GM19351 (cell line): ENCODE measurements at regions not wholly inside any gene's neighbourhood (a gene's known extent, or its start where the extent isn't known, plus 50 kb on each side); places are given as distances from the start of the nearest gene placed in this dataset.

Source experiments
- ATAC-seq: cut with Tn5 transposase; IDR thresholded peaks from one replicate; pipeline ENCODE4 v1.9.1; 2021; ENCODE audit warnings: mild to moderate bottlenecking, moderate library complexity; ENCODE audit not compliant: unreplicated experiment

DNA sequence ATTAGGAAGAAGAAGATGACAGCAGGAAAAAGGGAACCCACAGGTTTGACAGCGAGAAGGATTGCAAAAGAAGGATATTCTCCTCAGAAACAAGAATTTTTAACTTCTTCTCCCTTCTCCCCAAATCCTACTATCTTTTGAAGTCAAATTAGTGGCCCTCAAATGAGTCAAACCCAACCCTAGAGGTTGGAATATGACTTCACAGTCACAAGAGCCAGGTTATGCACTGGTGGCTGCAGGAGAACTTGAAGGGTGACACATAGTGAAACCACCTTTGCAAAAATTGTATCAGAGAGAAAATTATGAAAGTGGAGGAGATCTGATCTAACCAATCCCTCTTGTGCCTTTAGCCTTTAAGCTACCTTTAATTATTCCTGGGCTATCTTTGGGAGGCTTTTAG is 386.2 kb upstream of the CCDC196 start:
- ATAC-seq: peak; percentile 88

DNA sequence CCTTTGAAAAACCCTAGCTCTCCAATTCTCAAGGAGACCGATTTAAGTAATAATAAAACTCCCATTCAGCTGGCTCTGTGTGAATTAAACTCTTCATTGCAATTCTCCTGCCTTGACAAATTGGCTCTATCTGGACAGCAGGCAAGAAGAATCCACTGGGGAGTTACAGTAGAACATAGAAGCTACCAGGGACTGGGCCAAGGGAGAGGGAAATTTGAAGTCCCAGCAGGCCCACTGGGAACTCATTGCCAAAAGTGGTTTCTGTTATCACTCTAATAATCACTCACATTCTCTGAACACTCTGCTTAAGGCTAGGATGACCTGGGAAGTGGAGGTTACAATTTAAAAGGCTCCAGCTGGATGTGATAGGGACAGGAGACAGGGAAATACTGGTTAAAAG is 384.5 kb upstream of the CCDC196 start:
- ATAC-seq: no peak

DNA sequence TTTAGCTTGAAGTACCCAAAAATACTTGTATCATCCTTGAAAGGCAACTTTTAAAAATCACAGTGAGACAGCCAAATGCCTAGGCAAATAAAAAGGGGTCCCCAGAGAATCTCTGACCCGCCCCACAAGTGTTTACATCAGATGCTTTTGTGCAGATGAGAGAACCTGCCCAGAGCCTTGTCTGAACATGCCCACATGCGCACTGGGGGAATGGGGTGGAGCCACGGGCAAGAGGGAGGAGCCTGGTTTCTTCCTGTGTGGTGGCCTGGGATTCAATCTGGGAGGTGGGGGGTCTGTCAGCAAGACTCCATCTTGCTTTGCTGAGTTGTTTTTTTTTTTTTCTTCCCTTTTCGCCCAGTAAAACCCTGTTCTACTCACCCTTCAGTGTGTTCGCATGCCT is 381.7 kb upstream of the CCDC196 start:
- no peak for ATAC-seq

DNA sequence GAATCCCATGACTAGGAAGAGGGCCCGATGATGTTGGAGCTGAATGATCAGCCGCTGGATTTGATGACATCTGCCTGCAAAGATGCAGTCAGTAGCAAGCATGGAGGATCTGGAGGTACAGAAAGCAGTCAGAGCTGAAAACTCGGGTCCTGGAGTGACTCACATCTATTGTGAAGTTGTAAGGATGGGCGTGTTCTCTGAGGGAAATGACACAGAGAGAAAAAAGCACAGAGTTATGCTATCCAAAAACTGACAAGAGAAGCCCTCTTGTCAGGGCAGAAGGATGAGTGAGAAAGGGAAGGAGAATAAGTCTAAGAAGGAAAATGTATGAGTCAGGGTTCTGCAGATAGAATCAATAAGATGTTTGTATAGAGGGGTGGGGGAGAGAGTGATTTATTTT is 380.4 kb upstream of the CCDC196 start:
- no peak for ATAC-seq

DNA sequence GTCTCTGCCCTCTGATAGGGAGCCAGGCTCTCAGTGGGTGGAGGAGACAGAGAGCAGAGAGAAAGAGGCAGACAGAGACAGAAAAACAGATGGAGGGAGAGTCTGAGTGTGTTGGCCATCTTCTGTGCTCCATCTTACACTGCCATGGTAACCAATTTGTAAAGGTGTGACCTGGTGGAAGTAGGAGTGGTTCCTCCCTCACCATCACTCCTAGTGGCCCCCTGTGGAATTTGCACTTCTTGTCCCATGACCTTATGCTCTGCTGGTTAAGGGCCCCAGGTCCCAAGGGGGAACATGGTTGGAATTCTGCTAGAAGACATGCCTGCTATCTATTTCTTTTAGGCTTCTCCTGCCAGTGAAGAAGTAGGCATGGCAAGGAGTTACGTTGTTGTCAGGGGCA is 376.7 kb upstream of the CCDC196 start:
- ATAC-seq: no peak

DNA sequence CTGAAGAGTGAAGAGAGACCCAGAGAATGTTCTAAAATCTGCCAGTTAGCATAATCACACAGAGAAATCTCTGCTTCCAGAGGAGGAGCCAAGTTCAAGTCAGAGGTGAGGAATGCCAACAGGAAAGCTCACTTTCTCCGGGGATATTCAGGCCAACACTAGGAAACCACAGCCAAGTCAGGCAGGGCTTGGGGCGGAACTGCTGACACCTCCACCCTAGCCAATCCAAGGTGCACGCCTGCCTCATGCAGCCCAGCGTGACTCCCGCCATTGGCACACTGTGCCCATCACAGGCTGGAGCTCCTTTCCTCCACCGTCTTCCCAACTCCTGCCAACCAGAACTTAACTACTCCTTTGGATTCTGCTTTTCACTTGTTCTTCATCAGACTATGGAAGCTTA is 374.3 kb upstream of the CCDC196 start:
- no peak for ATAC-seq

DNA sequence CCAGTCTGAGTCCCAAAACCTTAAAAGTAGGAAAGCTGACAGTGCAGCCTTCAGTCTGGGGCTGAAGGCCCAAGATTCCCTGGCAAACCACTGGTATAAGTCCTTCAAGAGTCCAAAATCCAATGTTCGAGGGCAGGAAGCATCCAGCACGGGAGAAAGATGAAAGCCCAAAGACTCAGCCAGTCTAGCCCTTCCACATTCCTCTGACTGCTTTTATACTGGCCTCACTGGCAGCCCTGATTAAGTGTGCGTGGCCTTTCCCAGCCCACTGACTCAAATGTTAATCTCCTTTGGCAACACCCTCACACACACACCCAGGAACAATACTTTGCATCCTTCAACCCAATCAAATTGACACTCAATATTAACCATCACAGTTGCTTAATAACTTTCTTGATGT is 372.1 kb upstream of the CCDC196 start:
- no peak for ATAC-seq

DNA sequence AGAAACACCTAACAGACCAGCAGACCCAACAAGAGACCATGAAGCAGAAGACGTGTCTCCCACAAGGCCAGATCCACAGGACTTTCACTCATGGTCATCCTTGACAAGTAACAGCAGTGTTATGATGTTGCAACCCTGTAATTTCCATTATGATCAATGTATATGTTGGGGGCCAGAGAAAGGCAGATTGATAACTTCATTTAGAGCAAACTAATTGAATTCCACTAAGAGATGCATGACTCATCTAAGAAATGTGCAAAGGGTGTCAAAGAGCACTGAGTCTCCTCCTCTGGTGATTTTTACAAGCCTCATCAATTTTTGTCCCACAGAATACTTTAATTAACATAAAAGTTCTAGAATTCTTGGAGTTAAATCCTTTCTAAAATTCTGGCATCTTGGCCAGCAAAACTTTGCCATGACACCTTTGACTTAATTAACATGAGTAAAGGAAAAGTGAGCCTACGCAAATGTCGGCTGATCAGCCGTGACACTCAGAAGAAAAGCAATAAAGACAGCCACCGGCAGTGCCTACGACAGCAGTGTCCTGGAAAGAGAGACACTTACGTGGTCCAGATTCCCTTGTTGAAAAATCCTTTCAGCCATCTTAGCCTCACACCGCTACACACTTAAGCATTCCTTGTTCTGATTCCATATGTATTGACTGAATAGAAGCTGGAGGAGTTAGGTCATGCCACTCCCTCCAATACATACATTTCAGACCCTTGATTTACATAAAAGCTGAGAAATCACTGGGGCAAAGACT is 370.2 kb upstream of the CCDC196 start:
- ATAC-seq: no peak

DNA sequence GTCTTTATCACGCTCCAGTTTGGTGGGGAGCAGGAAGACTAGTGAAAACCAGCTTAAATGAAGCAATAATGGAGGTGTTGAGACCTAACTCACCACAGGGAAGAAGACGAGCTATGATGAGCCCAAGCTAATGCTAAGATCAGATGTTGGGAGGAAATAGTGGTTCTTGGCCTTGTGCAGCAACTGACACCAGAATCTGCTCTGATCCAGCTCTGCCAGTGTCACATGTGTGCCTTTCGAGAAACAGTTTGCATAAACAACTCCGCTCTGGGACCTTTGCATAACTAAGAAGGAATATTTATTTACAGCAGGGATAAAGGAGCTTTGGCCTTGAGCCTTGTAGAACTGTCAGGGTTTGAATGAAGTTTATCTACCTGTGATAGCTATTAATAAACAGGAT is 369.4 kb upstream of the CCDC196 start:
- ATAC-seq: no peak

DNA sequence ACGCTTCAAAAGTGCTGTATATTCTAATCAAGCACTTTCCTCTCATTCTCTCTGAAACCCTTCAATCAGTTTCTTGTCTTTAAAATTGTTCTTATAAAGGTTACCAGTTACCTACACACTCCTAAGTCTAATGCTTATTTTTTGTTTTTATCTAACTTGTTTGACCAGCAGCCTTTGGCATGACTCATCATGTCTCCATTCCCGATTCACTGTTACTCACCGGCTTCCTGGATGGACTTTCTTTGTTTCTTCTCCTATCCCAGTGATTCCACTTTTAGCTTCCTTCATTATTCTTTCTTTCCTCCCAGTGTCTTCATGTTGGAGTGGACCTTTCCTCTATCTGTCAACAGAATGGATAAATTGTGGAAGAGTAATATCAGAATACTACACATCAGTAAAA is 368.6 kb upstream of the CCDC196 start:
- ATAC-seq: no peak

DNA sequence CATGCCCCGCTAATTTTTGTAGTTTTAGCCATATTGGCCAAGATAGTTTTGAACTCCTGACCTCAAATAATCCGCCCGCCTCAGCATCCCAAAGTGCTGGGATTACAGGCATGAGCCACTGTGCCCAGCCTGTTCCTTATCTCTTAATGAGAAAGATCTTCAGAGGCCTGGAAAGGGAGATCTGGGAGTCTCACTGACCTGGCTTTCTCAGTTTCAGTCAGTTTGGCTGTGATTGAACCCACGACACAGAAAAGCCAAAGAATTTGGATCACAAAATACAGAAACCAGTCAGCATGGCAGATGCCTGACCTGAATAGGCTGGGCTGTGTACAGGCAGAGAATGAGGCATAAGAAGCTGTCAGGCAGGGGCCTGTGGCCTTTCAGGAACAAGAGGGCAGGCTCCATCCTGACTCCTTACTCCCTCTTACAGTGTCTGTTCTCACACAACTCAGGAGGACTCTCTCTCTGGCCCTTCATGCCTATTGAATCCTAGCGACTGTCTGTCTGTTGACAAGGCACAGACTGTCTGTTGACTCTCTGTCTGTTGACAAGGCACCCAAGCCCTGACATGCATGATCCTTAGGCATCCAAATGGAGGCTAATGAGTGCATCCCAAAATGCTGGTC is 366.5 kb upstream of the CCDC196 start:
- no peak for ATAC-seq

DNA sequence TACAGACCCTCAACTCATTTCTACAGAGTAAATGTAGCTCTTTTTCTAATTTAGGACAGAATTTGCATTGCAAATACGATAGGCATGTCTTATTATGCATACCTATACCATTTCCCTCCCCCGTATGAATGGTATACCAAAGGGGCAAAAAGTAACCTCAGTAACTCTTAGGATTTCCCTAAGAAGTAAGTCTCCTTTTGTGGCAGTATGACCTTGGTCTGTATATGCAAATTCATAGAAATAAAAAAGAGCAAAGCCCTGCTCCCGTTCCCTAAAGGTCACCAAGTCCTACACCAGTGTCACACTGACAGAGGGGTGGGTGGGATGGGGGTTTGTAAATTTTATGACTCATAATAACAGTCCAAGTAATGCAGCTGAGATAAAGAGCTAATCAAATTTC is 365.8 kb upstream of the CCDC196 start:
- no peak for ATAC-seq

DNA sequence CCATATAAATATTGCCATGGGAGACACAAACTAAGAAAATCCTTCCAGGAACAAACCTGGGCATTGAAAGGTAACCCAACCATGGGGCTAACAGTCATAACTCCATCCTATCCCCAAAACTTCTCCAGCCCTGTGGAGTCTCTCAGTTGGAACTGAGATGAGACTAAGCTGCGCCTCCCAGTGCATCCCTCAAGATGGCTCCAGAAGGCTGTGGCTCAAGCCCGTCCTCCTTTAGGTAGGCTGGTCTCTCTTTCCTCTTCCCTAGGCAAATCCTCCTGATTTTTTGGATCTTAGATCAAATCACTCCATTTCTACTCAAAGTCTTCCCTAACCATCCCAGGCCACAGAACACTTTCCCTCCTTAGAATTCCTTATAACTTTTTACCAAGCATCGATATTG is 364.3 kb upstream of the CCDC196 start:
- no peak for ATAC-seq

DNA sequence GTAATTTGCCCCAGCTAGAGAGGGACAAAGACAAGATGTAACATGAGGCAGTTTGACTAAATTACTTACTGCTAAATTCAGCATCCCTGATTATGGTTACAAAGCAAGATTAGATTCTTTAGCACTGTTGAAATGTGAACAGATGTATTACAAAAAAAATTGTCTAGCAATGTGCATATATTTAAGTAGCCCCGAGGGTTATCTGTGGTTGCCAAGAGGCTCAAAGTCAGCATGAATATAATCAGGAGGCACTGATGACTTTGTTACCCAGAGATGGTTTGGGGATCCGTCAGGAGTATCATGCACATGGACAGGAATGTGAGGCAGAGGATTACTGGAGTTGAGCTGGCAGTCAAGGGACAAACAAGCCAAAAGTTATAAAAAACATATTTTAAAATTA is 356.9 kb upstream of the CCDC196 start:
- ATAC-seq: no peak

DNA sequence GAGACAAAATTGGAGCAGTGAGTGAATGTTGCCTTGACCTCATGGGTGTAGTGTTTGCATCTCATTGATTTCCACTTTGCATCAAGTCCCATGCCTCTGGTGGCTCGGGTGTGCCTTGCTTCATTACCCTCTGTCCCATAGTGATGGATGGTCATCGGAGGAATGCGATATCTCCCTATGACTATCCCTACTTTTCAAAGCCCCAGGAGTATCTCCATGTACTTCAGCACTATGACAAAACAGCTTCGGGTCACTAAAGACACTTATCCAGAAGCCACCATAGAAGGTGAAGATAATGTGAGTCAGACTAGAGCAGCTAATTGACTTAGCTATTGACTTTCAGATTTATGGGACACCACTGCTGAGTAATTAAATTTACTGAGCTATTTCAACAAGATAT is 355.1 kb upstream of the CCDC196 start:
- ATAC-seq: no peak

DNA sequence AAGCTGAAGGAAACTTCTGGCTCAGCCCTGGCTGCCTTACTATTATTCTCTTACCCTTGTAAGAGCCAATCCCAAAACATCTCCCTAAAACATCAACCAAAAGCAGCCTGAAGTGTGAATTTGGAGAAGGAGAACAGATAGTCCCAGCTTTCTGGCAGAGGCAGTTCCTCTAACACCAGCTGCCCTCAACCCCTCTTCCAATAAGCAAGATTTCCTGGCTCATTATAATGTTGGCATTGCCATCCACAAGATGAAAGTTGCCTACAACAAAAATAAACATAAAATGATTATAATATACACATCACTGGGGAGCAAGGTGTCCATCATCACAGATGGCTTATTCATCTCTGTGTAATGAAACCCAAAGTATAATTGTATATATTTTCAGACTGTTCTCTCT is 352.5 kb upstream of the CCDC196 start:
- no peak for ATAC-seq

DNA sequence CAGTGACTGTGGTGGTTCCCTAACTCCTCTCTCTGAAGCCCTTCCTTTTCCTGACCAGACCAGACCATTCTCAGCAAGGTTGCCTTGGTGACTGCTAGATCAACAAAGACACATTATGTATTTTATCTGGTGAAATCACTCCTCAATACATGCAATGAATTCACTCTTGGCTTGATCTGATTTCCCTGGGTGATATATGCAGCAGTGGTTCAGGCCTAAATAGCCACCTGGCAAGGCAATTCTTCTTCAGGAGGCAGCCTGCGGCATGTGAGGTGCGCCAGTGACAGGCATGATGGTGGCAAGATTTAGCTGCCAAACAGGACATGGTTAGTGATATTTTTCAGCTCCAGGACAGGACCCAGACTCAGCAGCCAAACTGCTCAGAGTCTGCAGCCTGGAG is 350.3 kb upstream of the CCDC196 start:
- ATAC-seq: no peak

DNA sequence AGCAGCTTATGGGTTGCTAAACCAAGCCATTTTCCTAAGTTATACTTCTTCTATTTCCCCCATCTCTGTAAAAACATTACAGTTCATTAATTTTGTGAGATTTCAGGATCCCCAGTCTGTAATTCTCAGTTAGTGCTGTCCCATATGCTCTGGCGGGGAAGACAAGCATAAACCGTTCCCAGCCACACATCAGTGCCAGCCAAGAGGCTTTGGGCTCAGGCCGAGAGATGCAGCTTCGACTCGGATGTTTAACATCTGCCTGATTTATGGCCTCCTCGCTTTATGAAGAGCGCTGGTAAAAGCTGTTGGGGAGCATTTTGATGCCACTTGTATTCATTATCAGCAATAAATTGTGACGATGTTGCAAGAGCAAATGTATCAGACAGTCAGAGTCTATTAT is 349.1 kb upstream of the CCDC196 start:
- no peak for ATAC-seq

DNA sequence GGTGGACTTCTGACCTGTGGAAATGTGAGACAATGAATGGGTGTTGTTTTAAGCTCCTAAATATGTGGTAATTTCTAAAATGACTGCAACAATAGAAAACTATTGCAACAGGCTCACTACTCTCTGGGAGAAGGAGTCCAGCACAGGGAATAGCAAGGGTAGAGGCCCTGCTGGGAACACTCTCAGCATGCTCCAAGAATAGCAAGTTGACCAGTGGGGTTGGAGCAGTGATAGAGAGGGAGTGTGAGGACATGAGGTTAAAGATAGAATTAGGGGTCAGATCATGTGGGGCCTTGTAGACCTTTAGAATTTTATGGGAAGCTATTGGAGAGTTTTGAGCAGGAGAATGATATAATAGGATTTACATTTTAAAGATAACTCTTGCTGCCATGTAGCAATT is 346.7 kb upstream of the CCDC196 start:
- ATAC-seq: no peak

DNA sequence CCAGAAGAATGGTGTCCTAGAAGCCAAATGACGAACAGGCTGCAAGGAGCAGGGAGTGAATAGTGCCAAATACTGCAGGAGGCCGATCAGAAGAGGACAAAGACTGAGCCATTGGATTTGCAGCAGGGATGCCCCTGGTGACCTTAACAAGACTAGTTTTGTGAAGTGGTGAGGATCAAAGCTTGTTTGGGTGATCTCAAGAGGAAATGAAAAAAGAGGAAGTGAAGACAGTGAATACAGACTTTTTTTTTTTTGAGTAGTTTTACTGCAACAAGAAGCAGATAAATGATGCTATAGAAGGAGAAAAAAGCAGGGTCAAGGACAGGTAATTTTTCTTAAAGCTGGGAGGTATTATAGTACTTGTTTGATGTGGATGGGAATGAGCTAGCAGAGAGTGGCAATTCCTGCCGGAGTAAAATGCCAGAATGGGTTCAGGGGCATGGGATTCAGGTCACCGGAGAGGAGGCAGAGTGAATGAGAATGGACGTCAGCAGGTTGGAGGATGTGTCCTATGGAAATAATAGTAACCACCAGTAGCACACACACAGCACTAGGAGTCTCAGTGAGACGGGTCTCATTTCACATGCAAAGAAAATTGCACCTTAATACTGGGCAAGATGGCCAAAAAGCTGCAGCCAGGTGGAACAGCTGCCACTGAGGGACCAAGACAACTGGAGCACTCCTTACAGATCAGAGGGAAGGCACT is 345.8 kb upstream of the CCDC196 start:
- peak; percentile 94 for ATAC-seq

DNA sequence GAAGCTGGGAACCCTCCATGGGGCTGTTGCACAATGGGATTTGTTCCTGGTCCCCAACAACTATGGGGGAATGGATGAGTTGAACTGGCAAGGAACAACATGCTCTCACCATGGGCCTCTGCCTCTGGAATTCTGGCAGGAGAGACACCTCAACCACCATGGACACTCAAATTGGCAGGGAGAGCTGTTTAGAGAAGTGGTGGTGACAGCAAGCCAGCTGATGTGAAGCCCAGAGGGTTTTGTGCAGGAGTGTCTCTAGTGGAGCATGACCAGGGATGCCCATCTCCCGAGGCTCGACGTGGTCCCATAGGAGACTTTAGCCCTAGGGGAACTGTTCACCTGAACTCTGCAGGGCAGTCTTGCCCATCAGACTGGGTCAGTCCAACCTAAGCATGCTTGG is 345.2 kb upstream of the CCDC196 start:
- no peak for ATAC-seq

DNA sequence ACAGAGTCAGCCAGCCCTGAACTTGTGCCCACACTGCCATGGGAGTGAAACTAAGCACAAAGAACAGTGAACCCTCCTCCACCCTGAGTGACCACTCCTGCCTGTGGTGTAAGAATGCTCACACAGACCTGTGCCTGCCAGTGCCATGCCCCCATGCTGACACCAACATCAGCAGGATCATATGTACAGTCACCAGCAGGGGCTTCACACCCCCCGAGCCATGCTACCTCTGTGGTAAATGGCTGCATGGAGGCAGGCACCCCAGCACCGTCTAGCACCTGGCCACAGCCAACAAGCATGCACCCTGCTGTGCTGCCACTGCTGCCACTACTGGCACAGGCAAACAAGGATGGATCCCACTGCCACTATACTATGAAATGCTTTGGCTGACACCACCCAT is 344.4 kb upstream of the CCDC196 start:
- no peak for ATAC-seq
